Neural progenitor cell (in vitro differentiated cells): ENCODE measurements at regions not wholly inside any gene's neighbourhood (a gene's known extent, or its start where the extent isn't known, plus 50 kb on each side); places are given as distances from the start of the nearest gene placed in this dataset.
"Not testable (repeated sequence)": the region's sequence is repeated elsewhere in the genome, so short reads cannot be mapped to it uniquely, and the experiment has no call there.

Source experiments
- DNase-seq: peaks from one replicate; pipeline ENCODE4 v3.0.0-alpha.2; 2016; ENCODE audit warnings: low spot score
- H2AFZ ChIP-seq: fragments of 200-600 bp; sonication (generic); replicated peaks from 2 replicates; pipeline ENCODE4 v1.6.1; 2016; ENCODE audit warnings: antibody characterized with exemption
- H3F3A ChIP-seq: fragments of 200-600 bp; sonication (generic); 2 replicates; pipeline ENCODE4 v1.6.1; 2016; ENCODE audit warnings: antibody characterized with exemption, low read depth
- H3K27ac ChIP-seq: fragments of 200-600 bp; sonication (generic); 2 replicates; pipeline ENCODE4 v1.5.1; 2016; ENCODE audit warnings: mild to moderate bottlenecking
- H3K27me3 ChIP-seq: fragments of 200-600 bp; sonication (generic); 2 replicates; pipeline ENCODE4 v1.6.1; 2016; ENCODE audit warnings: mild to moderate bottlenecking, moderate library complexity
- H3K36me3 ChIP-seq: fragments of 200-600 bp; sonication (generic); 2 replicates; pipeline ENCODE4 v1.5.1; 2016
- H3K4me1 ChIP-seq: fragments of 200-600 bp; sonication (generic); 2 replicates; pipeline ENCODE4 v1.6.1; 2016; ENCODE audit warnings: mixed run types
- H3K4me2 ChIP-seq: fragments of 200-600 bp; sonication (generic); 2 replicates; pipeline ENCODE4 v1.6.1; 2016
- H3K4me3 ChIP-seq: fragments of 200-600 bp; sonication (generic); 2 replicates; pipeline ENCODE4 v1.5.1; 2016
- H3K79me2 ChIP-seq: fragments of 200-600 bp; sonication (generic); 2 replicates; pipeline ENCODE4 v1.6.1; 2016; ENCODE audit warnings: low read depth
- H3K9ac ChIP-seq: fragments of 200-600 bp; sonication (generic); 2 replicates; pipeline ENCODE4 v1.6.1; 2016
- H3K9me3 ChIP-seq: fragments of 200-600 bp; sonication (generic); 2 replicates; pipeline ENCODE4 v1.5.1; 2016; ENCODE audit warnings: low read depth
- H4K20me1 ChIP-seq: fragments of 200-600 bp; sonication (generic); 2 replicates; pipeline ENCODE4 v1.6.1; 2016; ENCODE audit warnings: low read depth
- H3K27ac Mint-ChIP-seq: 3 replicates; pipeline ENCODE4 v1.8.0; 2021; ENCODE audit warnings: mixed read lengths
- H3K27me3 Mint-ChIP-seq: 2 replicates; pipeline ENCODE4 v1.8.0; 2022; ENCODE audit warnings: low read depth, mild to moderate bottlenecking, inconsistent platforms, moderate library complexity, mixed read lengths; ENCODE audit not compliant: insufficient read depth
- H3K36me3 Mint-ChIP-seq: 3 replicates; pipeline ENCODE4 v1.8.0; 2021; ENCODE audit warnings: mixed read lengths
- H3K4me1 Mint-ChIP-seq: 3 replicates; pipeline ENCODE4 v1.8.0; 2021; ENCODE audit warnings: mixed read lengths
- H3K4me3 Mint-ChIP-seq: 3 replicates; pipeline ENCODE4 v1.8.0; 2021; ENCODE audit warnings: mild to moderate bottlenecking, moderate library complexity, mixed read lengths
- H3K9me3 Mint-ChIP-seq: 3 replicates; pipeline ENCODE4 v1.8.0; 2020; ENCODE audit warnings: mixed read lengths
- EZH2 ChIP-seq: fragments of 200-600 bp; sonication (generic); IDR thresholded peaks from 2 replicates; pipeline ENCODE4 v1.6.1; 2017; ENCODE audit warnings: antibody characterized with exemption, mild to moderate bottlenecking, moderate library complexity
- EZH2phosphoT487 ChIP-seq: fragments of 200-600 bp; sonication (generic); IDR thresholded peaks from 2 replicates; pipeline ENCODE4 v1.6.1; 2017; ENCODE audit warnings: antibody characterized with exemption
- TF ChIP-seq, protein P1 (sequence below): fragments of 200-600 bp; sonication (generic); IDR thresholded peaks from 2 replicates; pipeline ENCODE4 v1.5.1; 2017; ENCODE audit warnings: antibody characterized with exemption, mild to moderate bottlenecking

DNA sequence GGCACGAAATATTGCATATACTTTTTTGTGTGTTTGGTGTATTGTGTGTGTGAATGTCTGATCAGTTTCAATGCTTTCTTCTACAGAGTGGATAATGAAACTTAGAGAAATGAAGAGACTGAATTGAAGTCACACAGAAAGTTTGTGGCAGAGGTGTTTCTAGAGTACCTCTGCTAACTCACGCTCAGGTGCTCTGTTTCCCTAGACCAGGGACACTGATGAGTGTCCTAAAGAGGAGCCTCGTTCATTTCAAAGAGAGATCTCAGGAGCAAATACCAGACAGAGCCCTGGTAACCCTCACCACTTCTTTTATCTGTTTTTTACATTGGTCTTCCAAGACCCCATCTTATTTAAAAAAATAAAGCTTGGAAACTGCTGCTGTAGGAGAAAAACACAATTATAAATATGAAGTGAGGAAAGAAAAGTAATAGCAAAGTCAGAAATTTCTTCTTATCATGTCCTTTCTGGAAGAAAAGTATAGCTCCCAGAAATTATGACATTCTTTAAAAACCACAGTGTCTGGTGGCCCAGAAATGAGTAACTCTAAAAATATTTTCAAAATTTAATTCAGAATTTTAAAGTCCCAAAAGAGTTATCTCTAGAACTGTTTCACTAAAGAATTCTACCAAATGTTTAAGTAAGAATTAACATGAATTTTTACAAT lies 720.6 kb downstream of the RFPL4B start:
- Histone ChIP-seq H3K4me1 (peaks cover 11% of the 10 kb centered on the region), H4K20me1 (no peaks in the 10 kb centered on the region), H3K9me3 (no peaks in the 10 kb centered on the region), H3K4me3 (no peak overlapping the region), H3K27ac (no peak overlapping the region), H3K79me2 (no peaks in the 10 kb centered on the region), H3K27me3 (no peaks in the 10 kb centered on the region), H3K4me2 (no peak overlapping the region), H2AFZ (no peak overlapping the region), H3K36me3 (no peaks in the 10 kb centered on the region), H3K9ac (no peak overlapping the region), H3F3A (no peaks in the 10 kb centered on the region)
- no peak for TF ChIP-seq EZH2phosphoT487
- no peak for TF ChIP-seq EZH2
- TF ChIP-seq, protein P1, sequence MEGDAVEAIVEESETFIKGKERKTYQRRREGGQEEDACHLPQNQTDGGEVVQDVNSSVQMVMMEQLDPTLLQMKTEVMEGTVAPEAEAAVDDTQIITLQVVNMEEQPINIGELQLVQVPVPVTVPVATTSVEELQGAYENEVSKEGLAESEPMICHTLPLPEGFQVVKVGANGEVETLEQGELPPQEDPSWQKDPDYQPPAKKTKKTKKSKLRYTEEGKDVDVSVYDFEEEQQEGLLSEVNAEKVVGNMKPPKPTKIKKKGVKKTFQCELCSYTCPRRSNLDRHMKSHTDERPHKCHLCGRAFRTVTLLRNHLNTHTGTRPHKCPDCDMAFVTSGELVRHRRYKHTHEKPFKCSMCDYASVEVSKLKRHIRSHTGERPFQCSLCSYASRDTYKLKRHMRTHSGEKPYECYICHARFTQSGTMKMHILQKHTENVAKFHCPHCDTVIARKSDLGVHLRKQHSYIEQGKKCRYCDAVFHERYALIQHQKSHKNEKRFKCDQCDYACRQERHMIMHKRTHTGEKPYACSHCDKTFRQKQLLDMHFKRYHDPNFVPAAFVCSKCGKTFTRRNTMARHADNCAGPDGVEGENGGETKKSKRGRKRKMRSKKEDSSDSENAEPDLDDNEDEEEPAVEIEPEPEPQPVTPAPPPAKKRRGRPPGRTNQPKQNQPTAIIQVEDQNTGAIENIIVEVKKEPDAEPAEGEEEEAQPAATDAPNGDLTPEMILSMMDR: no peak
- H3K27ac Mint-ChIP-seq: peak overlapping the region; percentile 61
- no peaks in the 10 kb centered on the region for H3K27me3 Mint-ChIP-seq
- peaks cover 21% of the 10 kb centered on the region for H3K36me3 Mint-ChIP-seq
- H3K9me3 Mint-ChIP-seq: peaks cover 21% of the 10 kb centered on the region
- peaks cover 38% of the 10 kb centered on the region for H3K4me1 Mint-ChIP-seq
- DNase-seq: no peak
- no peak overlapping the region for H3K4me3 Mint-ChIP-seq

GRCh38 chr6:113068570-113068969 lies 721.4 kb downstream of the RFPL4B start:
- H3K36me3 ChIP-seq: no peaks in the 10 kb centered on the region
- H3K4me3 Mint-ChIP-seq: no peak overlapping the region
- H3K9ac ChIP-seq: no peak overlapping the region
- H3K79me2 ChIP-seq: no peaks in the 10 kb centered on the region
- peaks cover 19% of the 10 kb centered on the region for H3K36me3 Mint-ChIP-seq
- H3K9me3 Mint-ChIP-seq: peaks cover 21% of the 10 kb centered on the region
- no peak overlapping the region for H3K4me2 ChIP-seq
- no peak overlapping the region for H2AFZ ChIP-seq
- no peaks in the 10 kb centered on the region for H3K27me3 Mint-ChIP-seq
- peaks cover 11% of the 10 kb centered on the region for H3K4me1 ChIP-seq
- no peak overlapping the region for H3K27ac Mint-ChIP-seq
- H3K4me3 ChIP-seq: no peak overlapping the region
- no peaks in the 10 kb centered on the region for H3K27me3 ChIP-seq
- no peak overlapping the region for H3K27ac ChIP-seq
- no peaks in the 10 kb centered on the region for H3F3A ChIP-seq
- DNase-seq: no peak
- no peaks in the 10 kb centered on the region for H4K20me1 ChIP-seq
- no peaks in the 10 kb centered on the region for H3K9me3 ChIP-seq
- no peak for TF ChIP-seq EZH2phosphoT487
- TF ChIP-seq, protein P1: no peak
- H3K4me1 Mint-ChIP-seq: peaks cover 38% of the 10 kb centered on the region

GRCh38 chr6:113070681-113071080 lies 723.6 kb downstream of the RFPL4B start:
- H3K9me3 ChIP-seq, H3K4me3 ChIP-seq, DNase-seq, H3K9ac ChIP-seq, H3K4me2 ChIP-seq, H3K27ac ChIP-seq, H3K27me3 Mint-ChIP-seq, H3K27me3 ChIP-seq, H4K20me1 ChIP-seq, H3K79me2 ChIP-seq, H3K27ac Mint-ChIP-seq, H3K36me3 ChIP-seq, H2AFZ ChIP-seq, H3K4me3 Mint-ChIP-seq, H3K4me1 ChIP-seq, H3F3A ChIP-seq: not testable (repeated sequence)
- H3K4me1 Mint-ChIP-seq: peaks cover 26% of the 10 kb centered on the region
- H3K9me3 Mint-ChIP-seq: peaks cover 19% of the 10 kb centered on the region
- H3K36me3 Mint-ChIP-seq: peaks cover 14% of the 10 kb centered on the region

- Histone ChIP-seq H3K27me3 (no peaks in the 10 kb centered on the region), H3K9me3 (no peaks in the 10 kb centered on the region), H3F3A (no peaks in the 10 kb centered on the region), H3K4me1 (no peaks in the 10 kb centered on the region), H3K4me3 (no peak overlapping the region), H3K36me3 (no peaks in the 10 kb centered on the region), H3K79me2 (no peaks in the 10 kb centered on the region), H3K9ac (no peak overlapping the region), H3K4me2 (no peak overlapping the region), H2AFZ (no peak overlapping the region), H4K20me1 (no peaks in the 10 kb centered on the region), H3K27ac (no peak overlapping the region)
- Mint-ChIP-seq H3K27ac (no peak overlapping the region), H3K4me1 (peaks cover 5% of the 10 kb centered on the region), H3K27me3 (no peaks in the 10 kb centered on the region), H3K36me3 (peaks cover 12% of the 10 kb centered on the region), H3K9me3 (peaks cover 16% of the 10 kb centered on the region), H3K4me3 (no peak overlapping the region)
- DNase-seq: no peak
- no peak for TF ChIP-seq EZH2
- TF ChIP-seq, protein P1: no peak
- no peak for TF ChIP-seq EZH2phosphoT487
These were observed 726.6 kb downstream of the RFPL4B start for GRCh38 chr6:113073611-113074191.
